WTC11 (cell line): ENCODE measurements at regions not wholly inside any gene's neighbourhood (a gene's known extent, or its start where the extent isn't known, plus 50 kb on each side); places are given as distances from the start of the nearest gene placed in this dataset.

Source experiments
- ATAC-seq: fragments of 200-7000 bp; cut with Tn5 transposase; 2 replicates; pipeline ENCODE4 v1.10.0; 2021; ENCODE audit warnings: mild to moderate bottlenecking, moderate library complexity
- CTCF ChIA-PET: fragments of 300-600 bp; sonication (Branson Sonifier 250); formaldehyde crosslinking; loops from one replicate; lab custom pipeline; 2021; ENCODE audit warnings: antibody characterized with exemption; lab: Charles Lee
- POLR2A ChIA-PET: fragments of 350-600 bp; sonication (Branson Sonifier 250); formaldehyde crosslinking; loops from one replicate; lab custom pipeline; 2021; ENCODE audit warnings: antibody characterized with exemption; lab: Charles Lee
- DNase-seq: peaks from one replicate; pipeline ENCODE4 v3.0.0; 2021; ENCODE audit warnings: low spot score
- H3K27ac Mint-ChIP-seq: 2 replicates; pipeline ENCODE4 v1.8.0; 2021; ENCODE audit warnings: mixed read lengths
- H3K27me3 Mint-ChIP-seq: 2 replicates; pipeline ENCODE4 v1.8.0; 2021; ENCODE audit warnings: low read depth, mild to moderate bottlenecking, moderate library complexity, mixed read lengths
- H3K36me3 Mint-ChIP-seq: 2 replicates; pipeline ENCODE4 v1.8.0; 2021; ENCODE audit warnings: mixed read lengths
- H3K4me1 Mint-ChIP-seq: 2 replicates; pipeline ENCODE4 v1.8.0; 2022; ENCODE audit warnings: mixed read lengths
- H3K4me3 Mint-ChIP-seq: 2 replicates; pipeline ENCODE4 v1.8.0; 2021; ENCODE audit warnings: mild to moderate bottlenecking, moderate library complexity, mixed read lengths
- H3K9me3 Mint-ChIP-seq: 2 replicates; pipeline ENCODE4 v1.8.0; 2021; ENCODE audit warnings: mixed read lengths
- CBFB ChIP-seq: sonication (generic); formaldehyde crosslinking; IDR thresholded peaks from 2 replicates; pipeline ENCODE4 v1.8.1; 2022; ENCODE audit warnings: mild to moderate bottlenecking, low read depth, missing genetic modification reagents
- CREB1 ChIP-seq: sonication (generic); formaldehyde crosslinking; IDR thresholded peaks from 2 replicates; pipeline ENCODE4 v1.8.0; 2023; ENCODE audit warnings: mild to moderate bottlenecking, missing genetic modification reagents
- CTCF ChIP-seq: fragments of 200-600 bp; IDR thresholded peaks from 2 replicates; pipeline ENCODE4 v1.8.0; 2022; ENCODE audit warnings: antibody characterized with exemption
- E2F4 ChIP-seq: sonication (generic); formaldehyde crosslinking; IDR thresholded peaks from 2 replicates; pipeline ENCODE4 v1.8.1; 2022; ENCODE audit warnings: low read depth, mild to moderate bottlenecking, moderate library complexity, missing genetic modification reagents, borderline replicate concordance
- FOXP4 ChIP-seq: sonication (generic); formaldehyde crosslinking; IDR thresholded peaks from 2 replicates; pipeline ENCODE4 v1.8.0; 2022; ENCODE audit warnings: mild to moderate bottlenecking, missing genetic modification reagents
- GABPB1 ChIP-seq: sonication (generic); formaldehyde crosslinking; IDR thresholded peaks from 2 replicates; pipeline ENCODE4 v1.8.1; 2023; ENCODE audit warnings: mild to moderate bottlenecking, missing genetic modification reagents
- GRHL2 ChIP-seq: fragments of 250-450 bp; sonication (Bioruptor Pico); IDR thresholded peaks from 2 replicates; pipeline ENCODE4 v1.8.0; 2022; ENCODE audit warnings: mild to moderate bottlenecking, moderate library complexity; ENCODE audit not compliant: insufficient replicate concordance, severe bottlenecking
- HMGXB4 ChIP-seq: sonication (generic); formaldehyde crosslinking; IDR thresholded peaks from 2 replicates; pipeline ENCODE4 v1.8.1; 2023; ENCODE audit warnings: mild to moderate bottlenecking, moderate library complexity, missing genetic modification reagents
- JUN ChIP-seq: sonication (generic); formaldehyde crosslinking; IDR thresholded peaks from 2 replicates; pipeline ENCODE4 v1.8.0; 2023; ENCODE audit warnings: mild to moderate bottlenecking, missing genetic modification reagents
- NFATC4 ChIP-seq: fragments of 250-450 bp; sonication (Bioruptor Pico); IDR thresholded peaks from 2 replicates; pipeline ENCODE4 v1.9.0; 2021; ENCODE audit warnings: mild to moderate bottlenecking
- OVOL2 ChIP-seq: fragments of 250-450 bp; sonication (Bioruptor Pico); IDR thresholded peaks from 2 replicates; pipeline ENCODE4 v1.9.0; 2021; ENCODE audit warnings: mild to moderate bottlenecking, borderline replicate concordance
- PRDM15 ChIP-seq: sonication (generic); formaldehyde crosslinking; IDR thresholded peaks from 2 replicates; pipeline ENCODE4 v1.8.0; 2022; ENCODE audit warnings: missing genetic modification reagents
- SOX15 ChIP-seq: fragments of 250-450 bp; sonication (Bioruptor Pico); IDR thresholded peaks from 2 replicates; pipeline ENCODE4 v1.9.0; 2021; ENCODE audit warnings: mild to moderate bottlenecking
- STAT6 ChIP-seq: sonication (generic); formaldehyde crosslinking; conservative IDR thresholded peaks from 2 replicates; pipeline ENCODE4 v1.8.1; 2023; ENCODE audit warnings: mild to moderate bottlenecking, low read depth, missing genetic modification reagents, moderate library complexity
- TEAD1 ChIP-seq: sonication (generic); formaldehyde crosslinking; IDR thresholded peaks from 2 replicates; pipeline ENCODE4 v1.8.0; 2022; ENCODE audit warnings: mild to moderate bottlenecking, missing genetic modification reagents
- ZNF219 ChIP-seq: sonication (generic); formaldehyde crosslinking; IDR thresholded peaks from 2 replicates; pipeline ENCODE4 v1.8.0; 2023; ENCODE audit warnings: missing genetic modification reagents, mild to moderate bottlenecking, borderline replicate concordance
- ZNF396 ChIP-seq: fragments of 250-450 bp; sonication (Bioruptor Pico); IDR thresholded peaks from 2 replicates; pipeline ENCODE4 v1.8.0; 2021; ENCODE audit warnings: mild to moderate bottlenecking, moderate library complexity, borderline replicate concordance
- ZNF423 ChIP-seq: fragments of 250-450 bp; sonication (Bioruptor Pico); IDR thresholded peaks from 2 replicates; pipeline ENCODE4 v2.1.2; 2022; ENCODE audit warnings: mild to moderate bottlenecking, moderate library complexity
- ZNF671 ChIP-seq: fragments of 250-450 bp; sonication (Bioruptor Pico); IDR thresholded peaks from 2 replicates; pipeline ENCODE4 v1.8.0; 2021; ENCODE audit warnings: mild to moderate bottlenecking

- peaks cover 48% of the 10 kb centered on the region for H3K27me3 Mint-ChIP-seq
- TF ChIP-seq ZNF396 (CRISPR knock-in tag): no peak
- no peak for TF ChIP-seq SOX15 (CRISPR knock-in tag)
- TF ChIP-seq CREB1: no peak
- TF ChIP-seq JUN: no peak
- TF ChIP-seq CBFB: no peak
- TF ChIP-seq NFATC4 (CRISPR knock-in tag): no peak
- peaks cover 14% of the 10 kb centered on the region for H3K4me1 Mint-ChIP-seq
- H3K9me3 Mint-ChIP-seq: no peaks in the 10 kb centered on the region
- CTCF ChIA-PET: no interaction called here
- no peak for DNase-seq
- no peak overlapping the region for H3K4me3 Mint-ChIP-seq
- no peak overlapping the region for H3K27ac Mint-ChIP-seq
- no peaks in the 10 kb centered on the region for H3K36me3 Mint-ChIP-seq
- POLR2A ChIA-PET: no interaction called here
- no peak for ATAC-seq
Observed at GRCh38 chr13:53357582-53357981, 329.0 kb downstream of the OLFM4 start.

- DNase-seq (no peak), ATAC-seq (no peak)
- Mint-ChIP-seq H3K4me3 (no peak overlapping the region), H3K27ac (no peak overlapping the region), H3K4me1 (peaks cover 15% of the 10 kb centered on the region), H3K27me3 (peaks cover 11% of the 10 kb centered on the region), H3K9me3 (no peaks in the 10 kb centered on the region), H3K36me3 (no peaks in the 10 kb centered on the region)
- ChIA-PET CTCF (interaction anchor here (1.9 to 3.4 kb wide), 2 partner anchors 37 to 119 kb away, joined by 5 to 14 read pairs; no protein-coding TSS in a partner anchor), POLR2A (no interaction called here)
- TF ChIP-seq ZNF219 (CRISPR knock-in tag) (no peak), NFATC4 (CRISPR knock-in tag) (no peak), CTCF (no peak), TEAD1 (no peak), JUN (no peak), ZNF671 (CRISPR knock-in tag) (no peak), ZNF423 (CRISPR knock-in tag) (no peak)
Observed at GRCh38 chr13:53368948-53369347, 340.3 kb downstream of the OLFM4 start.

GRCh38 chr13:53379485-53379884 is 350.9 kb downstream of the OLFM4 start:
- CTCF ChIA-PET: no interaction called here
- no peak for TF ChIP-seq FOXP4 (CRISPR knock-in tag)
- TF ChIP-seq HMGXB4: no peak
- TF ChIP-seq PRDM15 (CRISPR knock-in tag): no peak
- no peak for TF ChIP-seq GRHL2
- TF ChIP-seq STAT6 (CRISPR knock-in tag): no peak
- TF ChIP-seq OVOL2 (CRISPR knock-in tag): no peak
- no peak for TF ChIP-seq GABPB1 (CRISPR knock-in tag)
- TF ChIP-seq E2F4 (CRISPR knock-in tag): no peak
- TF ChIP-seq SOX15 (CRISPR knock-in tag): no peak

More at GRCh38 chr13:53379485-53379884, 350.9 kb downstream of the OLFM4 start:
- peaks cover 16% of the 10 kb centered on the region for H3K4me1 Mint-ChIP-seq
- H3K4me3 Mint-ChIP-seq: no peak overlapping the region
- peaks cover 4% of the 10 kb centered on the region; the same call in 1 of the 2 replicates for H3K9me3 Mint-ChIP-seq
- no peak overlapping the region for H3K27ac Mint-ChIP-seq
- no peaks in the 10 kb centered on the region for H3K27me3 Mint-ChIP-seq
- POLR2A ChIA-PET: interaction anchor here (1.0 kb wide), 1 partner anchor 106 kb away, joined by 3 read pairs; no protein-coding TSS in a partner anchor
- H3K36me3 Mint-ChIP-seq: no peaks in the 10 kb centered on the region
- ATAC-seq (no peak), DNase-seq (no peak)
